ENCODE measurements at regions not wholly inside any gene's neighbourhood (a gene's known extent, or its start where the extent isn't known, plus 50 kb on each side); places are given as distances from the start of the nearest gene placed in this dataset.

- Histone ChIP-seq H3K4me3 (replicated peaks in 1 of 3; ENCODE audit: insufficient read depth in 1 of 3, low read depth in 2 of 3, low read length in 3 of 3) (no peak overlapping the region), H4K20me1 (ENCODE audit: insufficient read depth, low read length) (no peaks in the 10 kb centered on the region), H2AFZ (ENCODE audit: low read length) (no peak overlapping the region), H3K9me3 (ENCODE audit: low read length) (no peaks in the 10 kb centered on the region), H3K79me2 (ENCODE audit: insufficient read depth, low read length) (no peaks in the 10 kb centered on the region), H3K4me1 (ENCODE audit: insufficient read depth, low read length) (no peaks in the 10 kb centered on the region), H3K4me2 (ENCODE audit: low read depth, low read length) (no peak overlapping the region), H3K9ac (ENCODE audit: insufficient read depth, low read depth, low read length) (no peak overlapping the region), H3K27me3 (ENCODE audit: control insufficient read depth in 1 of 2, insufficient read depth in 2 of 2, low read length in 2 of 2) (no peaks in the 10 kb centered on the region; a peak in 2 of 5 replicates), H3K36me3 (replicated peaks in 1 of 2; ENCODE audit: control insufficient read depth in 1 of 2, insufficient read depth in 2 of 2, low read length in 2 of 2) (no peaks in the 10 kb centered on the region), H3K27ac (ENCODE audit: extremely low read length, insufficient read depth, low read length) (no peak overlapping the region)
- intact Hi-C loops (cut with micrococcal nuclease; ENCODE audit: unreplicated experiment) (no loop called here), in situ Hi-C loops (cut with HindIII; ENCODE audit: extremely low pct_ligation_motif_present, low pct_unique_long_range_greater_than_20kb) (no loop called here)
- 15% methylated on average over 5 of the region's 5 CpGs for WGBS (ENCODE audit: low lambda C conversion rate)
- no peak for DNase-seq (ENCODE audit: low spot score)
- no peak for ATAC-seq
- ChIA-PET POLR2A (no interaction called here), CTCF (ENCODE audit: low intra/inter-chr PET ratio, low total read pairs) (no interaction called here)
- TF ChIP-seq MZF1 (CRISPR knock-in tag; IDR thresholded peaks at IDR 0.05; ENCODE audit: borderline replicate concordance) = no peak
- TF ChIP-seq MNT (IDR thresholded peaks at IDR 0.05) = no peak
- no peak for TF ChIP-seq ZNF431 (CRISPR knock-in tag; IDR thresholded peaks at IDR 0.05; ENCODE audit: borderline replicate concordance, low read depth)
- TF ChIP-seq ZNF670 (CRISPR knock-in tag; IDR thresholded peaks at IDR 0.05; ENCODE audit: borderline replicate concordance) = no peak
- no peak for TF ChIP-seq HNRNPUL1 (IDR thresholded peaks at IDR 0.05; ENCODE audit: low read depth, low read length)
- no peak for TF ChIP-seq HMG20A (CRISPR knock-in tag; IDR thresholded peaks at IDR 0.05; ENCODE audit: borderline replicate concordance)
- FAIRE-seq = no peak
- BruUV-seq (replicated peaks) = no TSS peak
Measured at GRCh38 chr2:19812166-19812565, 89.6 kb downstream of the TTC32 start.

- no peak overlapping the region for H3K27ac ChIP-seq (ENCODE audit: extremely low read length, insufficient read depth, low read length)
- ChIA-PET POLR2A (no interaction called here), CTCF (ENCODE audit: low intra/inter-chr PET ratio, low total read pairs) (no interaction called here)
- H3K27me3 ChIP-seq (ENCODE audit: control insufficient read depth in 1 of 2, insufficient read depth in 2 of 2, low read length in 2 of 2) = peaks cover 0 to 6% of the 10 kb centered on the region in 2 experiments; a peak in 2 of 5 replicates
- in situ Hi-C loops (cut with HindIII; ENCODE audit: extremely low pct_ligation_motif_present, low pct_unique_long_range_greater_than_20kb) (no loop called here), intact Hi-C loops (cut with micrococcal nuclease; ENCODE audit: unreplicated experiment) (no loop called here)
- DNase-seq (ENCODE audit: low spot score) (no peak), FAIRE-seq (no peak), ATAC-seq (no peak)
- H3K4me3 ChIP-seq (replicated peaks in 1 of 3; ENCODE audit: insufficient read depth in 1 of 3, low read depth in 2 of 3, low read length in 3 of 3) = no peak overlapping the region
- no peaks in the 10 kb centered on the region for H3K9me3 ChIP-seq (ENCODE audit: low read length)
- H3K79me2 ChIP-seq (ENCODE audit: insufficient read depth, low read length) = no peaks in the 10 kb centered on the region
- H3K9ac ChIP-seq (ENCODE audit: insufficient read depth, low read depth, low read length) = no peak overlapping the region
- WGBS (ENCODE audit: low lambda C conversion rate) = 39% methylated on average over 6 of the region's 6 CpGs
- no peaks in the 10 kb centered on the region for H3K36me3 ChIP-seq (replicated peaks in 1 of 2; ENCODE audit: control insufficient read depth in 1 of 2, insufficient read depth in 2 of 2, low read length in 2 of 2)
- H3K4me1 ChIP-seq (ENCODE audit: insufficient read depth, low read length) = no peaks in the 10 kb centered on the region
- no peak overlapping the region for H3K4me2 ChIP-seq (ENCODE audit: low read depth, low read length)
- no peaks in the 10 kb centered on the region for H4K20me1 ChIP-seq (ENCODE audit: insufficient read depth, low read length)
- no TSS peak for BruUV-seq (replicated peaks)
- H2AFZ ChIP-seq (ENCODE audit: low read length) = no peak overlapping the region
- TF ChIP-seq ZNF484 (CRISPR knock-in tag; IDR thresholded peaks at IDR 0.05; ENCODE audit: borderline replicate concordance, low read depth) (no peak), KLF11 (CRISPR knock-in tag; IDR thresholded peaks at IDR 0.05) (no peak), CEBPZ (IDR thresholded peaks at IDR 0.05; ENCODE audit: low read length) (no peak), ZNF263 (CRISPR knock-in tag; IDR thresholded peaks at IDR 0.05) (no peak), UBTF (CRISPR knock-in tag; IDR thresholded peaks at IDR 0.05) (no peak)
Measured at GRCh38 chr2:19811186-19811585, 90.6 kb downstream of the TTC32 start.

Measured in HepG2 (cell line).